GM21825 (cell line): ENCODE measurements at regions not wholly inside any gene's neighbourhood (a gene's known extent, or its start where the extent isn't known, plus 50 kb on each side); places are given as distances from the start of the nearest gene placed in this dataset.
"Not testable (repeated sequence)": the region's sequence is repeated elsewhere in the genome, so short reads cannot be mapped to it uniquely, and the experiment has no call there.

Source experiments
- ATAC-seq: cut with Tn5 transposase; IDR thresholded peaks from one replicate; pipeline ENCODE4 v1.9.1; 2021; ENCODE audit warnings: mild to moderate bottlenecking, moderate library complexity; ENCODE audit not compliant: unreplicated experiment

- no peak for ATAC-seq
Observed at GRCh38 chr10:8332730-8333111, 278.2 kb downstream of the GATA3 start.

GRCh38 chr10:8334631-8335030 is 280.1 kb downstream of the GATA3 start:
- ATAC-seq: no peak

GRCh38 chr10:8336629-8337331 is 282.3 kb downstream of the GATA3 start:
- no peak for ATAC-seq

GRCh38 chr10:8337332-8337651 is 282.8 kb downstream of the GATA3 start:
- no peak for ATAC-seq

GRCh38 chr10:8338177-8338766 is 283.8 kb downstream of the GATA3 start:
- ATAC-seq: no peak

GRCh38 chr10:8344756-8345155 is 290.3 kb downstream of the GATA3 start:
- no peak for ATAC-seq

- ATAC-seq: no peak
Observed at GRCh38 chr10:8346861-8347260, 292.4 kb downstream of the GATA3 start.

- not testable (repeated sequence) for ATAC-seq
Observed at GRCh38 chr10:8347614-8348013, 293.1 kb downstream of the GATA3 start.

GRCh38 chr10:8349610-8350249 is 295.2 kb downstream of the GATA3 start:
- no peak for ATAC-seq

- ATAC-seq: no peak
Observed at GRCh38 chr10:8350250-8350967, 295.9 kb downstream of the GATA3 start.

- ATAC-seq: no peak
Observed at GRCh38 chr10:8352171-8353075, 297.9 kb downstream of the GATA3 start.

GRCh38 chr10:8356283-8356682 is 301.8 kb downstream of the GATA3 start:
- no peak for ATAC-seq

- ATAC-seq: no peak
Observed at GRCh38 chr10:8359467-8359866, 305.0 kb downstream of the GATA3 start.

- no peak for ATAC-seq
Observed at GRCh38 chr10:8360365-8360764, 305.9 kb downstream of the GATA3 start.

- no peak for ATAC-seq
Observed at GRCh38 chr10:8360814-8361509, 306.5 kb downstream of the GATA3 start.

GRCh38 chr10:8361510-8361844 is 307.0 kb downstream of the GATA3 start:
- no peak for ATAC-seq

GRCh38 chr10:8365935-8366911 is 311.7 kb downstream of the GATA3 start:
- ATAC-seq: no peak

- not testable (repeated sequence) for ATAC-seq
Observed at GRCh38 chr10:8367672-8368411, 313.4 kb downstream of the GATA3 start.
